SU-DHL-6 (cell line): ENCODE measurements at regions not wholly inside any gene's neighbourhood (a gene's known extent, or its start where the extent isn't known, plus 50 kb on each side); places are given as distances from the start of the nearest gene placed in this dataset.
"Not testable (repeated sequence)": the region's sequence is repeated elsewhere in the genome, so short reads cannot be mapped to it uniquely, and the experiment has no call there.

Experiments
- CTCF ChIP-seq: fragments of 200-600 bp; sonication (generic); IDR thresholded peaks from one replicate; pipeline ENCODE4 v1.5.1; 2017; ENCODE audit warnings: antibody characterized with exemption, mild to moderate bottlenecking, low read length, moderate library complexity; ENCODE audit not compliant: insufficient read depth, poor library complexity, severe bottlenecking
- EZH2phosphoT487 ChIP-seq: fragments of 200-600 bp; sonication (generic), shearing (Covaris generic); conservative IDR thresholded peaks from 2 replicates; pipeline ENCODE4 v1.6.1; 2018; ENCODE audit warnings: mild to moderate bottlenecking, antibody characterized with exemption, low read length, moderate library complexity, mixed read lengths

- not testable (repeated sequence) for TF ChIP-seq CTCF, EZH2phosphoT487
Measured at GRCh38 chr7:150101282-150101681, 221.9 kb upstream of the LRRC61 start.
